ENCODE measurements at regions not wholly inside any gene's neighbourhood (a gene's known extent, or its start where the extent isn't known, plus 50 kb on each side); places are given as distances from the start of the nearest gene placed in this dataset.

GRCh38 chr2:222037211-222037610, 261.6 kb downstream of the PAX3 start:
- Histone ChIP-seq H3K27me3 (ENCODE audit: insufficient read depth) (peaks cover 9% of the 10 kb centered on the region; the same call in 1 of the 2 replicates), H2AFZ (ENCODE audit: low read depth) (no peak overlapping the region), H3K4me2 (no peak overlapping the region), H3K79me2 (ENCODE audit: insufficient read depth) (no peaks in the 10 kb centered on the region), H3K36me3 (replicated peaks in 1 of 2; ENCODE audit: control insufficient read depth in 1 of 2, insufficient read depth in 2 of 2, low read length in 1 of 2) (no peaks in the 10 kb centered on the region), H3K4me1 (ENCODE audit: control insufficient read depth in 1 of 2, insufficient read depth in 2 of 2, low read depth in 1 of 2, low read length in 1 of 2) (no peaks in the 10 kb centered on the region), H3K4me3 (ENCODE audit: low read depth in 2 of 2, low read length in 1 of 2) (no peak overlapping the region), H3F3A (replicated peaks; ENCODE audit: insufficient read depth) (no peaks in the 10 kb centered on the region), H4K20me1 (ENCODE audit: insufficient read depth) (no peaks in the 10 kb centered on the region), H3K9me2 (no peaks in the 10 kb centered on the region), H3K27ac (ENCODE audit: low read depth in 2 of 2, low read length in 1 of 2) (no peak overlapping the region), H3K9me3 (no peaks in the 10 kb centered on the region), H3K9ac (no peak overlapping the region)
- no peak for TF ChIP-seq NFIC (IDR thresholded peaks at IDR 0.05; ENCODE audit: borderline replicate concordance)
- no peak for TF ChIP-seq TEAD4 (IDR thresholded peaks at IDR 0.05; ENCODE audit: borderline replicate concordance, insufficient read depth)
- no peak for TF ChIP-seq USF1 (IDR thresholded peaks at IDR 0.05; ENCODE audit: borderline replicate concordance, low read depth)
- ChIA-PET CTCF (interaction anchor here (0.9 kb wide), 1 partner anchor 19 kb away, joined by 3 read pairs; no protein-coding TSS in a partner anchor), POLR2A (no interaction called here)
- 11% methylated on average over 3 of the region's 3 CpGs for WGBS (ENCODE audit: low lambda C conversion rate)
- no peak for DNase-seq

- H3K9ac ChIP-seq, result no peak overlapping the region
- no peaks in the 10 kb centered on the region for H3K36me3 ChIP-seq (replicated peaks in 1 of 2; ENCODE audit: control insufficient read depth in 1 of 2, insufficient read depth in 2 of 2, low read length in 1 of 2)
- H3K4me2 ChIP-seq, result no peak overlapping the region
- H3K4me1 ChIP-seq (ENCODE audit: control insufficient read depth in 1 of 2, insufficient read depth in 2 of 2, low read depth in 1 of 2, low read length in 1 of 2), result no peaks in the 10 kb centered on the region
- H3K79me2 ChIP-seq (ENCODE audit: insufficient read depth), result no peaks in the 10 kb centered on the region
- TF ChIP-seq ZBTB33 (IDR thresholded peaks at IDR 0.05; ENCODE audit: borderline replicate concordance, low read depth), result no peak
- no peak for TF ChIP-seq IRF3 (IDR thresholded peaks at IDR 0.05; ENCODE audit: low read depth, low read length)
- no peak for TF ChIP-seq EZH2phosphoT487 (IDR thresholded peaks at IDR 0.05; ENCODE audit: borderline replicate concordance, low read depth)
- no peak for TF ChIP-seq FOSL2 (IDR thresholded peaks at IDR 0.05; ENCODE audit: borderline replicate concordance, low read depth)
- no peak for TF ChIP-seq ELF1 (IDR thresholded peaks at IDR 0.05)
- no peak for TF ChIP-seq MEF2A (IDR thresholded peaks at IDR 0.05; ENCODE audit: borderline replicate concordance, low read depth)
- no peak for TF ChIP-seq USF2 (IDR thresholded peaks at IDR 0.05; ENCODE audit: borderline replicate concordance, low read depth, low read length)
- no peak for TF ChIP-seq CHD2 (IDR thresholded peaks at IDR 0.05; ENCODE audit: low read length, partially characterized antibody)
- TF ChIP-seq RCOR1 (IDR thresholded peaks at IDR 0.05; ENCODE audit: low read length), result no peak
- TF ChIP-seq CTCF (IDR thresholded peaks at IDR 0.05), result no peak
- H3K9me3 ChIP-seq, result no peaks in the 10 kb centered on the region
- ChIA-PET POLR2A (no interaction called here), CTCF (interaction anchor here (1.3 kb wide), 1 partner anchor 19 kb away, joined by 3 read pairs; no protein-coding TSS in a partner anchor)
- H4K20me1 ChIP-seq (ENCODE audit: insufficient read depth), result no peaks in the 10 kb centered on the region
- no peak overlapping the region for H2AFZ ChIP-seq (ENCODE audit: low read depth)
- no peak for DNase-seq
- peaks cover 13% of the 10 kb centered on the region; the same call in 1 of the 2 replicates for H3K27me3 ChIP-seq (ENCODE audit: insufficient read depth)
- 46% methylated on average over 3 of the region's 3 CpGs for WGBS (ENCODE audit: low lambda C conversion rate)
- H3K27ac ChIP-seq (ENCODE audit: low read depth in 2 of 2, low read length in 1 of 2), result no peak overlapping the region
- H3F3A ChIP-seq (replicated peaks; ENCODE audit: insufficient read depth), result no peaks in the 10 kb centered on the region
- no peak overlapping the region for H3K4me3 ChIP-seq (ENCODE audit: low read depth in 2 of 2, low read length in 1 of 2)
- no peaks in the 10 kb centered on the region for H3K9me2 ChIP-seq
Observed at GRCh38 chr2:222034058-222034457, 264.7 kb downstream of the PAX3 start.
